Transverse colon (tissue), 4 donors: ENCODE measurements at regions not wholly inside any gene's neighbourhood (a gene's known extent, or its start where the extent isn't known, plus 50 kb on each side); places are given as distances from the start of the nearest gene placed in this dataset.

ENCODE experiments used
- DNase-seq: peaks from one replicate; pipeline ENCODE4 v3.0.0-alpha.2; 2019
- H3K27ac ChIP-seq, 4 donors: fragments of 200-600 bp; sonication (generic); 2 replicates each; pipeline ENCODE4 v1.5.1; 2016 to 2018; ENCODE audit warnings: inconsistent platforms in 4 of 4
- H3K27me3 ChIP-seq: fragments of 200-600 bp; sonication (generic); 2 replicates; pipeline ENCODE4 v1.5.1; 2017; ENCODE audit warnings: inconsistent platforms
- H3K36me3 ChIP-seq, 4 donors: fragments of 200-600 bp; sonication (generic); 2 replicates each; pipeline ENCODE4 v1.5.1; 2017 to 2019; ENCODE audit warnings: inconsistent platforms in 4 of 4
- H3K4me1 ChIP-seq, 4 donors: fragments of 200-600 bp; sonication (generic); 2 replicates each; pipeline ENCODE4 v1.5.1; 2017 to 2020; ENCODE audit warnings: inconsistent platforms in 4 of 4
- H3K4me3 ChIP-seq, 4 donors: fragments of 200-600 bp; sonication (generic); 1 replicate in 1 of 4; 2 replicates in 3 of 4; pipeline versions ENCODE4 v1.5.1 to v1.6.1; 2017 to 2019; ENCODE audit warnings: inconsistent platforms in 4 of 4
- H3K9me3 ChIP-seq, 2 donors: fragments of 200-600 bp; sonication (generic); 2 replicates each; pipeline ENCODE4 v1.5.1; 2017 to 2019; ENCODE audit warnings: inconsistent platforms in 2 of 2
- EP300 ChIP-seq: sonication (generic); formaldehyde crosslinking; IDR thresholded peaks from one replicate; pipeline ENCODE4 v1.6.1; 2017; ENCODE audit warnings: antibody characterized with exemption, low read depth
- POLR2A ChIP-seq: fragments of 450-650 bp; IDR thresholded peaks from one replicate; pipeline ENCODE4 v1.6.1; 2016; ENCODE audit warnings: antibody characterized with exemption, mild to moderate bottlenecking, moderate library complexity
- POLR2AphosphoS5 ChIP-seq, 3 donors: sonication (generic); formaldehyde crosslinking; IDR thresholded peaks; one replicate each; pipeline ENCODE4 v1.6.1; 2016; ENCODE audit warnings: antibody characterized with exemption in 3 of 3
- WGBS, 2 donors: methylation state at CpG; one replicate each; pipeline ENCODE4 v1.1.5; 2018; ENCODE audit warnings: low coverage in 1 of 2; 5-methylcytosine and 5-hydroxymethylcytosine counted together
- in situ Hi-C, 4 donors: fragments of 200-750 bp; cut with MboI; loops; one replicate each; pipeline versions ENCODE4 v1.15.0 to v1.15.1; 2017; ENCODE audit warnings: low sequenced_read_pairs in 3 of 4, low pct_ligation_motif_present in 1 of 4, low pct_unique_long_range_greater_than_20kb in 1 of 4
- intact Hi-C: fragments of 100-400 bp; cut with DNase I; formaldehyde crosslinking; loops from one replicate; pipeline ENCODE4 v1.15.1; 2023; ENCODE audit warnings: low total_unique reads
- TF ChIP-seq, protein P1 (sequence below), 5 experiments: fragments of 200-600 bp in 3 of 5; fragments of 450-650 bp in 2 of 5; sonication (generic) in 3 of 5; IDR thresholded peaks; 1 replicate in 2 of 5; 2 replicates in 3 of 5; pipeline ENCODE4 v1.5.1; 2016 to 2017; ENCODE audit warnings: antibody characterized with exemption in 5 of 5, inconsistent platforms in 3 of 5, mild to moderate bottlenecking in 2 of 5, moderate library complexity in 1 of 5

DNA sequence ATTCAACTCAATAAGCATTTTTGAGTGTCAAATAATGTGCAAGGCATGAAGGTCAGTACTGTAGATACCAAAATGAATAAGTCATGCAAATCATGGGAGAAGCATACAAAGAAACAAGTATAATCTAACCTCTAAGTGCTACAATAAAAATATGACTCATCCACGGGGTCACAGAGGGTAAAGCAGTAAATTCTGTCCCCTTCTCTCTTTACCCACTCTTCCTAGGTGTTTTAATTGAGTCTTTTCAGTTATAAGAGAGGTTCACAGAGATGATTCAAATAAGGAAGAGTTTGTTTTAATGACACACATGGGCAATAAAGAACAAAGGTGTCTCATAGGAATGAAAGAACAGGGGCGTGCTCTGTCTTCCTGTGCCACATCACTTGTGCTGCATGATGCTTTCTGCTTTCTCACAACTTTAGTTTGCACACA, 71.5 kb upstream of the DAAM1 start:
- H3K4me1 ChIP-seq = peaks cover 0 to 9% (median 3%) of the 10 kb centered on the region in 4 donors
- in situ Hi-C loops = no loop called here
- TF ChIP-seq POLR2AphosphoS5 (IDR thresholded peaks at IDR 0.05) = peak in 2 of 3 donors; percentile 29 to 32
- TF ChIP-seq EP300 = no peak
- H3K36me3 ChIP-seq = no peaks in the 10 kb centered on the region
- H3K27ac ChIP-seq = no peak overlapping the region
- intact Hi-C loops = no loop called here
- no peaks in the 10 kb centered on the region for H3K27me3 ChIP-seq
- 34 to 41% methylated on average over 2 of the region's 2 CpGs for WGBS, 2 donors
- no peak for DNase-seq
- no peak overlapping the region for H3K4me3 ChIP-seq
- no peaks in the 10 kb centered on the region for H3K9me3 ChIP-seq

DNA sequence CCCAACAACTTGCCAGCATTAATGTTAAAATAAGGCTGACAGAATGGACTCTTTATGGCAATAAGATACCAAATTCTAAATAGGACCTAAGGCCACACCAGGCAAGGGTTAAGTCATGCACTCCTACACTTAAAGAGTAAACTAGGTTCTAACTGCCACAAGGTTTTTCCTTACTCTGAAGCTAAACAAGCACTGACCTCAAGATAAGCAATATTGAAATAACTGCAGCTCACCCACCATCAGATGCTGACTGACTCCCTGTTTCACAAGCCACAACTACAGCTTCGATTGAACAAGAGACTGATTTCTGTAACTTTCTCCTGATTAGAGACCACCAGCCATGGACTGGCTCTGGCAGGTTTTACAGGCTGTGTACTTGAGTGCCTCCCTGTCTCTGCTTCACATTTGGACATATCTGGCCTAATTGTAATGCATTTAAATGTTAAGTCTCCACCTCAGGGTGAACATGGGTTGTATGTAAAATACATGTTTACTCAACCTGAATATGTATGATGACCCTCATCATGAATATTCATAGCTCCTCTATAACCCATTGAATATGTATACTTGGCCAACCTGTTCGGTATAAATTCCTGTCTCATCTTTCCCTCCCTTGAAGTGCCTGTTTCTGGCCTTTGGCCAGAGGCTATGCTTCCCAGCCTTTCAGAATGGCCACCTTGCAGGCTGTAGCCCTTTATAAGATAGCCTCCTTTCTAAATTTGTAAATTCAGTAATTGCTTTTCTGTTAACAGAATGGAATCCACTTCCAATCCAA, 70.5 kb upstream of the DAAM1 start:
- Histone ChIP-seq H3K9me3 (no peaks in the 10 kb centered on the region), H3K4me1 (peaks cover 0 to 9% (median 3%) of the 10 kb centered on the region in 4 donors), H3K27ac (no peak overlapping the region), H3K27me3 (no peaks in the 10 kb centered on the region), H3K4me3 (no peak overlapping the region), H3K36me3 (no peaks in the 10 kb centered on the region)
- no peak for DNase-seq
- TF ChIP-seq EP300 (no peak), POLR2A (no peak)
- TF ChIP-seq, protein P1, sequence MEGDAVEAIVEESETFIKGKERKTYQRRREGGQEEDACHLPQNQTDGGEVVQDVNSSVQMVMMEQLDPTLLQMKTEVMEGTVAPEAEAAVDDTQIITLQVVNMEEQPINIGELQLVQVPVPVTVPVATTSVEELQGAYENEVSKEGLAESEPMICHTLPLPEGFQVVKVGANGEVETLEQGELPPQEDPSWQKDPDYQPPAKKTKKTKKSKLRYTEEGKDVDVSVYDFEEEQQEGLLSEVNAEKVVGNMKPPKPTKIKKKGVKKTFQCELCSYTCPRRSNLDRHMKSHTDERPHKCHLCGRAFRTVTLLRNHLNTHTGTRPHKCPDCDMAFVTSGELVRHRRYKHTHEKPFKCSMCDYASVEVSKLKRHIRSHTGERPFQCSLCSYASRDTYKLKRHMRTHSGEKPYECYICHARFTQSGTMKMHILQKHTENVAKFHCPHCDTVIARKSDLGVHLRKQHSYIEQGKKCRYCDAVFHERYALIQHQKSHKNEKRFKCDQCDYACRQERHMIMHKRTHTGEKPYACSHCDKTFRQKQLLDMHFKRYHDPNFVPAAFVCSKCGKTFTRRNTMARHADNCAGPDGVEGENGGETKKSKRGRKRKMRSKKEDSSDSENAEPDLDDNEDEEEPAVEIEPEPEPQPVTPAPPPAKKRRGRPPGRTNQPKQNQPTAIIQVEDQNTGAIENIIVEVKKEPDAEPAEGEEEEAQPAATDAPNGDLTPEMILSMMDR (IDR thresholded peaks at IDR 0.05) = no peak
- in situ Hi-C loops = no loop called here
- intact Hi-C loops = no loop called here
- WGBS, 2 donors = 57 to 63% methylated on average over 1 to 2 of the region's 2 CpGs

DNA sequence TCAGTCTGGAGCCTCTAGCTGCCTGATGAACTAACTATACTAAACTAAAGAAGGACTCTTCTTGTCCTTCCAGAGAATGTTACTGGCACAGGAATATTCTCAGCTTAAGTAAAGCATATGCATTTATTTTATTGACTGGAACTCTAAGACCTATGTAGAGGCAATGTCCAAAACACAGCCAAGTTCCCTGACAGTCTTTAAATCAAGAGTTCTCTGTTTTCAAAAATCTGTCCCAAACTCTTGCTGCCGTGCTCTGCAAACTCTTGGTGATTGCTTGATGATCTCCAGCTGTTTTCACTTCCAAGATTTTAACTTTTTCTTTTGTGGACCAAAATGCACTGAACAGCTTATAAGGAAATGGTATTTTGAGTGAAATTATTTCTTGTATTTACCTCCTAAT, 67.5 kb upstream of the DAAM1 start:
- no peak overlapping the region for H3K27ac ChIP-seq
- no peak for DNase-seq
- H3K27me3 ChIP-seq = no peaks in the 10 kb centered on the region
- no peak for TF ChIP-seq POLR2AphosphoS5 (IDR thresholded peaks at IDR 0.05)
- TF ChIP-seq EP300 = no peak
- no peak for TF ChIP-seq POLR2A
- TF ChIP-seq, protein P1 (IDR thresholded peaks at IDR 0.05) = no peak
- H3K36me3 ChIP-seq = no peaks in the 10 kb centered on the region
- in situ Hi-C loops (loop anchor here in 1 of 4 donors (10.0 kb wide), 2 partner anchors 324 to 464 kb away; no protein-coding TSS in a partner anchor), intact Hi-C loops (no loop called here)
- H3K4me3 ChIP-seq = no peak overlapping the region
- no peaks in the 10 kb centered on the region for H3K9me3 ChIP-seq
- WGBS, 2 donors = 0 to 63% methylated on average over 1 of the region's 1 CpG
- peaks cover 0 to 9% (median 3%) of the 10 kb centered on the region in 4 donors for H3K4me1 ChIP-seq

DNA sequence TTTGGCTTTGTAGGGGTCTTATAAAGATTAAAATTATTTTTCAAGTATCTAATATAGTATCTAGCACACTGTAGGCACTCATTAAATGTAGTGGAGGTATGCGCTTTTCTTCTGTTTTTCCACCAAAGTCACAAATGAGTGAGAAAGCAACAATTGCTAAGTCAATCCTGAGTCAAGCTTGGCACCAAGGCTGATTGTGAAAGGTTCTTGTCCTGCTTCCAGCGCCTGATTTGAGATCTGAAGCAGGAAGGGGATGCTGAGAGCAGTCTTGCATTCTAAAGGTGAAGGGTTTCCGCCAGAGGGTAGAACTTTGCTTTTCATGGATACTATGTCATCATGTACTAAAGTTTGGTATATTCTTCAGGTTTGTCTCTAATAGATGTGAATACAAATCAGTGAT, 64.9 kb upstream of the DAAM1 start:
- Histone ChIP-seq H3K27ac (no peak overlapping the region), H3K9me3 (no peaks in the 10 kb centered on the region), H3K4me1 (no peaks in the 10 kb centered on the region), H3K27me3 (no peaks in the 10 kb centered on the region), H3K36me3 (no peaks in the 10 kb centered on the region), H3K4me3 (no peak overlapping the region)
- TF ChIP-seq POLR2AphosphoS5 (IDR thresholded peaks at IDR 0.05) (no peak), EP300 (no peak), POLR2A (no peak)
- TF ChIP-seq, protein P1 (IDR thresholded peaks at IDR 0.05) = no peak
- intact Hi-C loops (no loop called here), in situ Hi-C loops (loop anchor here in 1 of 4 donors (10.0 kb wide), 2 partner anchors 321 to 461 kb away; no protein-coding TSS in a partner anchor)
- 86 to 100% methylated on average over 1 to 3 of the region's 3 CpGs for WGBS, 2 donors
- DNase-seq = no peak
